Endothelial cell of umbilical vein (primary cell): ENCODE measurements at regions not wholly inside any gene's neighbourhood (a gene's known extent, or its start where the extent isn't known, plus 50 kb on each side); places are given as distances from the start of the nearest gene placed in this dataset.

Experiments used
- BruUV-seq: library from RNA; stranded (reverse); fragments of 400-500 nt; replicated peaks from 2 replicates; lab custom pipeline; 2021; lab: Mats Ljungman, UMichigan
- CTCF ChIA-PET: fragments of 300-600, 350-600 bp; sonication (Branson Sonifier 250); formaldehyde crosslinking; loops from one replicate; lab custom pipeline; 2021; ENCODE audit warnings: antibody characterized with exemption, inconsistent platforms; lab: Charles Lee
- POLR2A ChIA-PET: fragments of 300-600, 350-600 bp; sonication (Branson Sonifier 250); formaldehyde crosslinking; loops from one replicate; lab custom pipeline; 2021; ENCODE audit warnings: antibody characterized with exemption, inconsistent platforms; lab: Charles Lee
- DNase-seq: peaks from one replicate; pipeline ENCODE4 v3.0.0-alpha.2; 2011; ENCODE audit warnings: low read depth, low spot score
- FAIRE-seq: peaks from 2 replicates; lab custom pipeline; 2011; peaks lifted over from hg19 to GRCh38; lab: Jason Lieb, UNC
- H2AFZ ChIP-seq: 2 replicates; pipeline ENCODE4 v1.6.0; 2012; ENCODE audit warnings: low read depth, low read length, control low read depth, inconsistent platforms
- H3K27ac ChIP-seq: 2 replicates; pipeline ENCODE4 v1.5.1; 2011; ENCODE audit warnings: low read depth, mild to moderate bottlenecking, control low read depth, low read length, moderate library complexity; ENCODE audit not compliant: insufficient read depth
- H3K27me3 ChIP-seq, 2 experiments: 2 replicates each; pipeline versions ENCODE4 v1.6.0 to v1.6.1; 2011; ENCODE audit warnings: low read length in 2 of 2, mixed read lengths in 1 of 2; ENCODE audit not compliant: control insufficient read depth in 2 of 2, insufficient read depth in 2 of 2
- H3K36me3 ChIP-seq, 2 experiments: 2 replicates in 1 of 2; 3 replicates in 1 of 2; pipeline ENCODE4 v1.5.1; 2011; ENCODE audit warnings: low read length in 2 of 2, mild to moderate bottlenecking in 1 of 2, moderate library complexity in 1 of 2; ENCODE audit not compliant: control insufficient read depth in 2 of 2, insufficient read depth in 2 of 2; ENCODE audit errors: extremely low read depth in 1 of 2
- H3K4me1 ChIP-seq: 3 replicates; pipeline ENCODE4 v1.5.1; 2011; ENCODE audit warnings: mild to moderate bottlenecking, low read length; ENCODE audit not compliant: control insufficient read depth, insufficient read depth; ENCODE audit errors: extremely low read depth
- H3K4me2 ChIP-seq: 2 replicates; pipeline ENCODE4 v1.6.1; 2011; ENCODE audit warnings: low read length, control low read depth, mixed read lengths; ENCODE audit not compliant: insufficient read depth
- H3K4me3 ChIP-seq, 3 experiments: fragments of 200-600 bp in 1 of 3; sonication (generic), shearing (Covaris generic) in 1 of 3; replicated peaks in 1 of 3; 2 replicates each; pipeline ENCODE4 v1.5.1; 2011 to 2016; ENCODE audit warnings: control low read depth in 3 of 3, low read length in 3 of 3, mild to moderate bottlenecking in 2 of 3, inconsistent platforms in 1 of 3, low read depth in 1 of 3, moderate library complexity in 1 of 3; ENCODE audit not compliant: insufficient read depth in 1 of 3
- H3K79me2 ChIP-seq: 2 replicates; pipeline ENCODE4 v1.6.0; 2012; ENCODE audit warnings: low read length, inconsistent platforms; ENCODE audit not compliant: control insufficient read depth, insufficient read depth
- H3K9ac ChIP-seq: replicated peaks from 2 replicates; pipeline ENCODE3; 2011; ENCODE audit warnings: low read length, control low read depth; ENCODE audit not compliant: insufficient read depth; ENCODE audit errors: extremely low read depth
- H3K9me1 ChIP-seq: replicated peaks from 3 replicates; pipeline ENCODE4 v1.6.0; 2011; ENCODE audit warnings: mild to moderate bottlenecking, low read length; ENCODE audit not compliant: control insufficient read depth, insufficient read depth; ENCODE audit errors: extremely low read depth
- H3K9me3 ChIP-seq: replicated peaks from 2 replicates; pipeline ENCODE4 v1.5.1; 2012; ENCODE audit warnings: low read length, inconsistent platforms; ENCODE audit not compliant: control insufficient read depth, insufficient read depth
- H4K20me1 ChIP-seq: replicated peaks from 2 replicates; pipeline ENCODE3; 2011; ENCODE audit warnings: mild to moderate bottlenecking, low read length; ENCODE audit not compliant: control insufficient read depth, insufficient read depth; ENCODE audit errors: extremely low read depth
- EZH2 ChIP-seq: IDR thresholded peaks from 2 replicates; pipeline ENCODE4 v1.6.1; 2012; ENCODE audit warnings: borderline replicate concordance, low read depth, mild to moderate bottlenecking, moderate library complexity, low read length, inconsistent platforms; ENCODE audit not compliant: severe bottlenecking
- FOS ChIP-seq: IDR thresholded peaks from 2 replicates; pipeline ENCODE4 v1.6.1; 2011; ENCODE audit warnings: mild to moderate bottlenecking, low read length, moderate library complexity, borderline replicate concordance; ENCODE audit not compliant: insufficient read depth
- GATA2 ChIP-seq: IDR thresholded peaks from 2 replicates; pipeline ENCODE4 v1.7.0; 2011; ENCODE audit warnings: low read depth, mild to moderate bottlenecking, moderate library complexity, mixed read lengths, low read length; ENCODE audit not compliant: insufficient read length, insufficient read depth
- JUN ChIP-seq: IDR thresholded peaks from 2 replicates; pipeline ENCODE4 v1.6.1; 2011; ENCODE audit warnings: borderline replicate concordance, low read depth; ENCODE audit not compliant: insufficient read length, insufficient read depth
- MYC ChIP-seq: IDR thresholded peaks from one replicate; pipeline ENCODE4 v1.6.1; 2011; ENCODE audit warnings: mild to moderate bottlenecking, low read depth, low read length
- POLR2A ChIP-seq: IDR thresholded peaks from 2 replicates; pipeline ENCODE4 v1.6.1; 2012; ENCODE audit warnings: low read depth, mild to moderate bottlenecking, control low read depth, low read length
- POLR2AphosphoS5 ChIP-seq: IDR thresholded peaks from 2 replicates; pipeline ENCODE4 v1.6.1; 2012; ENCODE audit warnings: low read depth, mild to moderate bottlenecking, control low read depth, low read length, moderate library complexity; ENCODE audit not compliant: insufficient read depth
- dilution Hi-C: fragments of 300-500 bp; cut with MboI; formaldehyde crosslinking; loops from one replicate; pipeline ENCODE4 v1.15.0; 2019; ENCODE audit warnings: low sequenced_read_pairs; ENCODE audit not compliant: extremely low pct_ligation_motif_present
- intact Hi-C: fragments of 100-400 bp; cut with micrococcal nuclease; formaldehyde crosslinking; loops from one replicate; pipeline ENCODE4 v1.10.0; 2022
- TF ChIP-seq, protein P1 (sequence below), 2 donors: IDR thresholded peaks; 1 replicate in 1 of 2; 2 replicates in 1 of 2; pipeline ENCODE4 v1.5.1; 2011; ENCODE audit warnings: low read length in 2 of 2, mild to moderate bottlenecking in 2 of 2, moderate library complexity in 2 of 2, control low read depth in 1 of 2, inconsistent platforms in 1 of 2, low read depth in 1 of 2; ENCODE audit not compliant: insufficient read depth in 1 of 2; ENCODE audit errors: extremely low read depth in 1 of 2
- TF ChIP-seq, protein P2 (sequence below): IDR thresholded peaks from 2 replicates; pipeline ENCODE4 v1.6.1; 2011; ENCODE audit not compliant: insufficient read depth, insufficient read length

DNA sequence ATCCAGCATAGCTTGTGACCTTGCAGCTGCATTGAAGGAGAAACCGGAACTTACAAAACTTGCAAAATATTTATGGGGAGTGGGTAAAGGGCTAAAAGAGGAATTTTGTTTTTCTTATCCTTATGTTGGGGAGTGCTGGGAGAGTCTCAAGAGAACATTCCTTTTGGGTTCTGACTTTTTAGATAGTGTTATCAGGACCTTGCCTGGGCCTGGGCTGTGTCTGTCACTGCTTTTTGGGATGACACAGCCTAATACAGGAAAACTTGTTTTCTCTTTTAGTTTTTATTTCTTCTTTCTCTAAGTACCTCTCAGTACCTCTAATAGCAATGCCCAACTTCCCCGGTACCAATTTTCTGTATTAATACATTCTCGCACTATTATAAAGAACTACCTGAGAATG, 850.6 kb downstream of the RPS29 start:
- peaks cover 3% of the 10 kb centered on the region for H3K9me3 ChIP-seq
- H3K36me3 ChIP-seq = no peaks in the 10 kb centered on the region
- H3K4me1 ChIP-seq = no peaks in the 10 kb centered on the region
- H3K4me2 ChIP-seq = no peak overlapping the region
- no TSS peak for BruUV-seq
- H3K79me2 ChIP-seq = no peaks in the 10 kb centered on the region
- H3K27ac ChIP-seq = no peak overlapping the region
- POLR2A ChIA-PET = no interaction called here
- dilution Hi-C loops = no loop called here
- TF ChIP-seq POLR2AphosphoS5 (no peak), GATA2 (no peak), EZH2 (no peak), FOS (no peak), POLR2A (no peak), JUN (no peak), MYC (no peak)
- TF ChIP-seq, protein P1, sequence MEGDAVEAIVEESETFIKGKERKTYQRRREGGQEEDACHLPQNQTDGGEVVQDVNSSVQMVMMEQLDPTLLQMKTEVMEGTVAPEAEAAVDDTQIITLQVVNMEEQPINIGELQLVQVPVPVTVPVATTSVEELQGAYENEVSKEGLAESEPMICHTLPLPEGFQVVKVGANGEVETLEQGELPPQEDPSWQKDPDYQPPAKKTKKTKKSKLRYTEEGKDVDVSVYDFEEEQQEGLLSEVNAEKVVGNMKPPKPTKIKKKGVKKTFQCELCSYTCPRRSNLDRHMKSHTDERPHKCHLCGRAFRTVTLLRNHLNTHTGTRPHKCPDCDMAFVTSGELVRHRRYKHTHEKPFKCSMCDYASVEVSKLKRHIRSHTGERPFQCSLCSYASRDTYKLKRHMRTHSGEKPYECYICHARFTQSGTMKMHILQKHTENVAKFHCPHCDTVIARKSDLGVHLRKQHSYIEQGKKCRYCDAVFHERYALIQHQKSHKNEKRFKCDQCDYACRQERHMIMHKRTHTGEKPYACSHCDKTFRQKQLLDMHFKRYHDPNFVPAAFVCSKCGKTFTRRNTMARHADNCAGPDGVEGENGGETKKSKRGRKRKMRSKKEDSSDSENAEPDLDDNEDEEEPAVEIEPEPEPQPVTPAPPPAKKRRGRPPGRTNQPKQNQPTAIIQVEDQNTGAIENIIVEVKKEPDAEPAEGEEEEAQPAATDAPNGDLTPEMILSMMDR (IDR thresholded peaks at IDR 0.05; ENCODE audit: extremely low read depth in 1 of 2, insufficient read depth in 1 of 2, low read depth in 1 of 2, low read length in 2 of 2) = no peak
- TF ChIP-seq, protein P2, sequence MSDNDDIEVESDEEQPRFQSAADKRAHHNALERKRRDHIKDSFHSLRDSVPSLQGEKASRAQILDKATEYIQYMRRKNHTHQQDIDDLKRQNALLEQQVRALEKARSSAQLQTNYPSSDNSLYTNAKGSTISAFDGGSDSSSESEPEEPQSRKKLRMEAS = no peak
- CTCF ChIA-PET = no interaction called here
- DNase-seq = no peak
- intact Hi-C loops = no loop called here
- H3K9ac ChIP-seq = no peak overlapping the region
- no peaks in the 10 kb centered on the region for H3K27me3 ChIP-seq
- no peak overlapping the region for H2AFZ ChIP-seq
- H3K4me3 ChIP-seq = no peak overlapping the region
- no peaks in the 10 kb centered on the region for H4K20me1 ChIP-seq
- no peak for FAIRE-seq
- H3K9me1 ChIP-seq = no peaks in the 10 kb centered on the region
